T47D (cell line): ENCODE measurements at regions not wholly inside any gene's neighbourhood (a gene's known extent, or its start where the extent isn't known, plus 50 kb on each side); places are given as distances from the start of the nearest gene placed in this dataset.

Experiments used
- DNase-seq, 2 experiments: peaks; one replicate each; pipeline versions ENCODE4 v3.0.0 to v3.0.0-alpha.2; 2011 to 2012; ENCODE audit warnings: low read depth in 1 of 2, low spot score in 1 of 2
- JUND ChIP-seq: IDR thresholded peaks from 2 replicates; pipeline ENCODE4 v1.6.1; 2012; ENCODE audit warnings: low read depth
- in situ Hi-C: cut with HindIII; loops from 2 replicates; pipeline ENCODE4 v1.10.0; 2016; ENCODE audit warnings: low sequenced_read_pairs, low pct_unique_long_range_greater_than_20kb

DNA sequence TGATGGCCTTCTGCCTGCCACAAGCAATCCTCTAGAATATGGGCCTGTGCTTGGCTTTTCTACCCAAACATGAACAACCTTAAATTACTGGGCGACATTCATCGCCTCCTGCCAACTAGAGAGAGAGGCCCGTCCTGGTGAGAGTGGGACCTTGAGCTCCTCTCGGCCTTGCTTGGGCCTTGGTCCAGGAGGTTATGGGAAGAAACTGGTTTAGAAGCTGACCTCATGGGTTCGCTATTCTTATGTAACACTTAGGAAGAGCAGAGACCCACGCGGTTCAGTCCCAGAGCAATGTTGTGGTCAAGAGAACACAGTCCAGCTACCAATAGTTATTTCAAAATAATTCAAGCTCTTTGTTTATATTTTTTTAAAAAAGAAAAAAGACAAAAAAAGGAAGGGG is 176.3 kb upstream of the ZNF32 start:
- in situ Hi-C loops = no loop called here

DNA sequence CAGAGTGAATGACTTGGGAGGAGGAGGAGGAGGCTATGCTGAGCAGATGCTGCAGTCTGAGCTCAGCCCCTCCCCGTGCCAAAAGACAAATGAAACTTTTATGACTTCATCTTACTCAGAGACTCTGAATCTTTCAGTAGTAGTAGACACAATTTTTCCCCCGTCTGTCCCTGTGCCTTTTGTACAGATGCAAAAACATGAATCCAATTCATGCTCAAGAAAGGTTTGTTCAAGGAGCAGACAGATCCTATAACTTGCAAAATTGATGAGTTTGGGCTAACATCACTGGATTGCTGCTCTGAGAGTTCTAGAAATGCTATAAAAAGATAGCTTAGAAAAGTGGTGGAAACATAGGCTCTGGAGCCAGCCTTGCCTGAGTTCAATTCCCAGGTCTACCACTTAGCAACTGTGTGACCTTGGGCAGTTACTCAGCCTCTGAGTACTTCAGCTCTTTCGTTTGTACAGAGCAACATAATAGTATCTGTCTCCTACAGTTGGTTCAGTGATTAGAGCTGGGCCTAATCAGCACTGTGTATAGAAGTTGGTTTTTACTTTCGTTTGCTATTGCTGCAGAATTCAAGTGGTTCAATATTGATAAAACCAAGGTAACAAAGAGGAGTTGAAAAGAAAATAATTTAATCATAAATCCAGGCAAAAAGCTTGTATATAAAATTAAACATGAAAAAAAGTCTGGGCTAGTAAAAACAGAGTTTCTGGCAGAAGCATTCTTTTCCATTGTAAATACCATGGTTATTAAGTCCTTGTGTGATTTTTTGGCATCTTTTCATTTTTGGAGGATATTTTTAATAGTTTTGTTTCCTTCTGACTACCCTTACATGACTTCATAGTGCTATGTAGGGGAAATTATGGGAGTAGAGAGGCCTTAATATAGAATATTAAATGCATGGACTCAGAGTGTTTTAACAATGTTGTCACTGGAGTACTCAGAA is 174.2 kb upstream of the ZNF32 start:
- in situ Hi-C loops = no loop called here
- DNase-seq = no peak

More for the DNA sequence above, 176.3 kb upstream of the ZNF32 start:
- no peak for TF ChIP-seq JUND
- DNase-seq = no peak

DNA sequence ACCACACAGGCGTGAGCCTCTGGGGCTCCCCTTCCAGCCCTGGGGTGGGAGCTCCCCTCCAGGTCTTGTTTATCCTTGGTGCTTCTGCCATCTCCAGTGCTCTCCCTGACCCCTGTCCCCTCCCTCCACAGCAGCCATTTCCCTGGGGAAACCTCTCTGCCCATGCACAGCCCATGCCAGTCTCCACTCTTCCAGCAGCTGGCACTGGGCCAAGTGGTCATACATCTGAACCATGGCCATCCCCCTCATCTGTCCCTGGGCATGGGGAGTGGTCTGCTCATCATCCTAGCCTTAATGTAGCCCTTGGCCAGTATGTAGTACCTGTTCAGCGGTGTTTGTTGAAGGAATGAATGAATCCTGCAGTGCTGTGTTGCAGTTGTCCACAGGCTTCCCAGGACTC is 172.4 kb upstream of the ZNF32 start:
- DNase-seq = peak in 1 of 2 experiments; percentile 7
- no peak for TF ChIP-seq JUND

More for the DNA sequence above, 174.2 kb upstream of the ZNF32 start:
- no peak for TF ChIP-seq JUND

DNA sequence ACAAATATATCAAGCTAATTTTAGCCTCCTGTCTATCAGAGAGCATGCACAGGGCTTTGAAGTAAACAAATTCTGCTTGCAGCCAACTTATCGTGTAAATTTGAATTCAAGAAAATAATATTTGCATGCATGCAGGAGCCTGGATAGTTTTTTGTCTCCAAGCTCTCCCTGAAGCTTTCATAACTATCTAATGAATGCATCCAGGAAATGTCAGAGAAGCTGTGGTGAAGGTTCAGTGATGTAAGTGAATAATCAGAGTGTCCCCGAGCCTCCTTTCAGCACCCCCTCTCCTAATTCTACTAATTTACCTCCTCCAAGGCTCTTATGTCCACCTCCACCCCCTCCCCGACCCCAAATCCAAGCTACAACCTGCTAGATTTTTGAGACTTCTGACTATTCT is 172.0 kb upstream of the ZNF32 start:
- in situ Hi-C loops = no loop called here
- TF ChIP-seq JUND = no peak
- DNase-seq = no peak

More for the DNA sequence above, 172.4 kb upstream of the ZNF32 start:
- in situ Hi-C loops = no loop called here

DNA sequence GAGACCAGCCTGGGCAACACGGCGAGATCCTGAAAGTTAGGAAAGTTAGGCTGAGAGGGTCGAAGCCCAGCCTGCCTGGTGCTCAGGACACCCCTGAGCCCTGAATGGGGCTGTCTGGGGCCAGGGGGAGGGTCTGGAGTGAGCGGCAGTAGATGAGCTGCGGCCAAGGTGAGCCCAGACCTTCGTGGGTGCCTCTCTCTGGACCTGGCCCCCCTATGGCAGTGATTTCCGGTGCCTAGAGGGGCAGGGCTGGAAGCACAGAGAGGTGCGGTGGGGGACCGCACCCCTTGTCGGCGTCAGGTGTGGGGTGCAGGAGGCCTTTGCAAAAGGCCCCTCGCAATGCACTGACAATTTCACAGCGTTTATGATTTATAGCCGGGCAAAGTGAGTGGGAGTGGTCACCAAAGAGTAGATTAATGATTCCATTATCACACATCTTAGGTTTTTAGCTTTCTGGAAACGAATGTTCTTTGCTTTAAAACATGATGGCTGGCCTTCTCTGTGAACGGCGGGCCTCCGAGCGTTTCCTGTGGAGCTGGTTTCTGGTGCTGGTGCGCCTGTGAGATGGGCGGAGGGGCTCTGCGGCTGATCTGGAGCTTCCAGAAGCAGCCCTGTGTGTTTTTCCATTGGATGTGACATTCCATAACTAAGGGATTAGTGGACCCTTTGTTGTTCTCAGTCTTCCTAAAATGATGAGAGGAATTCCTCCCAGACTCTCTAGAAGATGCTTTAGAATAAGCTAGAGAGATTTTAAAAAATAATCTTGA is 171.0 kb upstream of the ZNF32 start:
- no peak for DNase-seq
- in situ Hi-C loops = no loop called here
- no peak for TF ChIP-seq JUND

DNA sequence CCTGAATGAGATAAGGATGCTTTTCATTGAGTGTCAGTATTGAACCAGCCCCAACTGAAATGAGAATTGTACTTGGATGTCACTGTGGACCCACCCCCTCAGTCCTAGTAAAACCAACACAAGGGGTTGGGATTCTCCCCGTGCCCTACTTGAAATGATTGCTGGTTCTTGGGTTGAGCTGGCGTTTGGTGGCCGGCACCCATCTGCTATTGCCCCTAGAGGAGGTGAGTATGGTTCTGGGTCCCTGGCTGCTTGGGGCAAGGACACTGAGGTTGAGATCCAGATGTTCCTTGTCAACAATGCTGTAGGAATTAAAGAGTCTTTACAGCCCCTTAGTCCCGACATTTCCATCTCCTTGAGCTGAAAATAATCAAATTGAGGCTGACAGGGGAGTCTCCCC is 170.0 kb upstream of the ZNF32 start:
- no peak for DNase-seq
- no peak for TF ChIP-seq JUND
- in situ Hi-C loops = no loop called here

DNA sequence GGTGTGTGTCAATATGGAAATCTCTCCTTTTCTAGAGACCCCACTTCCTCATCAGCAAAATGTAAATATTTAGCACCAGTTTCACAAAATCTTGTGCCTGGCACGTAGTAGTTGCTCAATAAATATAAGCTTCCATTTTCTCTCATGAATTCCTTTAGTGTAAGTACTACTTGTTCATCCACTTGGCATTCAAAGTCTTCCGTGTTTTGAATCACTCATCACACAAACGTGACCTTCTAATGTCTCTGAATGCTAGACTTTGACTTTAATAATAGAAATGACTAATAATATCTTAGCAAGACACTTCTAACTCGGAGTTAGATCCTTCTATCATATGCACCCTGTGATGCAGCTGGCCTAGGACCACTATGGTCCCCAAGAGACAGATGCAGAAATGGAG is 168.7 kb upstream of the ZNF32 start:
- no peak for TF ChIP-seq JUND
- no peak for DNase-seq
- in situ Hi-C loops = no loop called here

DNA sequence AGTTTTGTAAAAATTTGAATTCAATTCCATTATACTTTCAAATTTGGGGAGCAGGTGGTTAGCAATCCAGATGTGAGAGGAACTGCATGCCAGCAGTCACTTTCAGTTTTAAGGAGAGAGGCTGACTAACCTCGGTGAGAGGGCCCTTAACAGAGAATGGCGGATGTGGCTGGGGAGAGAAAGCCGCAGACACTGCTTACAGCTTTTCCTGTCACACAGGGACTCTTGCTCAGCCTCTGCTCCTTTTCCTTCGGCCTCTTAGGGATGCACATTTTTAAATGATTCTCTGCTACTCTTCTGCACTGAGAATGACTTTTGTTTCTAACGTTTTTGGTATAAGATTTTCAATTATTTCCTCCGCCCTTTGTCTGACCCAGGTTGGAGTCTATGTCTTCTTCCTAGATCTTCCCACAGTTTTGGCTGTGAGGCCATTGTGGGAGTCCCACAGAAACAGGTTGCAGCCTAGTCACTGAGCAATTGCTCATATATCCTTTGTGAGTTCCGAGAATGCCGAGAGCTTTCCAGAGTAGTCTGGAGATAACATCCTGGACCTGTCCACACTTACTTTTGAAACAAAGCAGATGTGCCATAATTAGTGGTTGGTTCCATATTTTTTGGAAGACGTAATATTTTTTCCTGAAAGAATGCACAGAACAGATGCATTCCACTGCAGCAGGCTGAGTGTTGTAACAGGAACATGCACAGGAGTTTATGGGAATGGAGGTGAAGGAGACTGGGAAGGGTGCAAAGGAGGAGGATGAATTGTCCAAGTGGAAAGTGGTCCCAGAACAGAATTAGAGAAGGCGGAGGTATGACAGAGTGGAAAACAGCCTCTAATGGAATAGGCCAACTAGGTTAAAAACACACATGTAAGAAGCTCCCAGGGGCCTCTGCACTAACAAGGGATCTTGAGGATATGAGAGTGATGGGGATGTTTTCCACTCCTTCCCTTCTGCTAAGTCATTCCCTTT is 168.0 kb upstream of the ZNF32 start:
- in situ Hi-C loops = no loop called here
- DNase-seq = no peak
- TF ChIP-seq JUND = no peak

DNA sequence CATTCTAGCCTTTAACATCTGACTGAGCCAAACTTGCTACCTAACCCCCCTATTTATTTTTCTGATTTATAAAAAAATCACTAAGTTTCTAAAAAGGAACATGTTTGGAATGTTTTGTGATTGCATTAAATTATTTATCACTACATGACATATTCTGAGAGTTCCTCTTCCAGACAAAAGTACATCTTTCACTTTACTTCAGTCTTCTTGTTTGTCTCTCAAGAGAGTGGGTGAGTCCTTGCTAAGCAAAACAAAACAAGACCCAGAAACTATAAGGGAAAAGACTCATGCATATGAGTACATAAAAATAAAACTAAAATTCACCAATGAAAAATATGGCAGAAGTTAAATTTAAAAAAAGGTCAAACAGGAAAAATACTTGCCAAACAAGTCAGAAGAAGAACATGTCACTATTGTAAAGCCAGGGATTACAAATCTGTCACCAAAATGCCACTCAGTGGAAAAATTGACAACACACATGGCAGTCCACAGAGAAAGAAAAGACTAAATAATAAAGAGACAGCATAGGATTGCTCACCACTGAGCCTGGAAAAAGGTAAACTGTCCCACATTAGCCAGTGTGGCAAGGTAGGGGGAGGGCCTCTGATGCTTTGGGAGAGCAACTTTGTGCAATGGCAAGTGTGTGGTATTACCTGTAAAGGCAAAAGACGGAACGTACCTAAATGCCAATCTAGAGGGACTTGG is 166.7 kb upstream of the ZNF32 start:
- in situ Hi-C loops = no loop called here
- DNase-seq = no peak
- TF ChIP-seq JUND = no peak

DNA sequence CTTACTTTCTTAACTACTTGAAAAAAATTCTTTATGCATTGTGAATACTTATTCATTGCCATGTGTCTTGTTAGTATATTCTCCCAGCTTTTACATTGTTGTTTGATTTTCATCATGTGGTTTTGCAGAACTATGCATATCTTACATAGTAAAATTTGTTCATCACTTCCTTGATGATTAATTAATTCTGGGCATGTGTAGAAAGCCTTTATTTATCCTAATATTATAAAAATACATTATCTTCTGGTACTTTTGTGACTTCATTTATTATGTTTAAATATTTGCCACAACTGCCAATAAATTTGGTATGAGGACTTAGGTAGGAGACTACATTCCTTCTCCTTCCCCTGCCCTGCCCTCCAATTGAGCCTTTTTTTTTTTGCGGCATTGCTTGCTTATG is 166.0 kb upstream of the ZNF32 start:
- DNase-seq = no peak
- TF ChIP-seq JUND = no peak
- in situ Hi-C loops = no loop called here

DNA sequence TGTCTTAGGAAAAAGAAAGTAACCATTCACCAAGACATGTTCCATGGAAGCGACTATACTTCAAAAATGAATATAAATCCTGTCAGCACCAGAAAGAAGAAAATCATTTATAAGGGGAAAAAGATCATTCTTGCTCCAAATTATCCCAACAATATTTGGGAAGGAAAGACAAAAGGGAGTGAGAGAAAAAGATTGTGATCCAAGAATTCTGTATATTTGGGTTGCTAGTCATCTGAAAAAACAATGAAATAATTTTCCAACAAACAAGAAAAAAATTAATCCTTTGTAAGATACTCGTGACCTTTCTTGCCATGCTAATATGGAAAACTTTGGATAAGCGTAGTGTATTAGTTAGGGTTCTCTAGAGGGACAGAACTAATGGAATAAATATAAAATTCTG is 163.2 kb upstream of the ZNF32 start:
- in situ Hi-C loops = no loop called here
- no peak for TF ChIP-seq JUND
- no peak for DNase-seq
